Nephron progenitor cell (in vitro differentiated cells): ENCODE measurements at regions not wholly inside any gene's neighbourhood (a gene's known extent, or its start where the extent isn't known, plus 50 kb on each side); places are given as distances from the start of the nearest gene placed in this dataset.

ENCODE experiments used
- DNase-seq: peaks from one replicate; pipeline ENCODE4 v3.0.0; 2021
- H3K27ac Mint-ChIP-seq: 2 replicates; pipeline ENCODE4 v1.8.0; 2021; ENCODE audit warnings: mild to moderate bottlenecking, moderate library complexity, mixed read lengths
- H3K27me3 Mint-ChIP-seq: 2 replicates; pipeline ENCODE4 v1.8.0; 2021; ENCODE audit warnings: mild to moderate bottlenecking, low read depth, mixed read lengths; ENCODE audit not compliant: poor library complexity
- H3K36me3 Mint-ChIP-seq: 2 replicates; pipeline ENCODE4 v1.8.0; 2021; ENCODE audit warnings: low read depth, mixed read lengths
- H3K4me1 Mint-ChIP-seq: 2 replicates; pipeline ENCODE4 v1.8.0; 2021; ENCODE audit warnings: mixed read lengths
- H3K4me3 Mint-ChIP-seq: 2 replicates; pipeline ENCODE4 v1.8.0; 2021; ENCODE audit warnings: mild to moderate bottlenecking, moderate library complexity, mixed read lengths
- H3K9me3 Mint-ChIP-seq: 2 replicates; pipeline ENCODE4 v1.8.0; 2021; ENCODE audit warnings: mild to moderate bottlenecking, moderate library complexity, mixed read lengths
- CTCF ChIP-seq: fragments of 200-600 bp; sonication (generic); IDR thresholded peaks from 2 replicates; pipeline ENCODE4 v1.5.0; 2021; ENCODE audit warnings: antibody characterized with exemption

GRCh38 chr13:34162544-34162933 is 344.6 kb downstream of the RFC3 start:
- TF ChIP-seq CTCF = no peak
- Mint-ChIP-seq H3K27me3 (no peaks in the 10 kb centered on the region), H3K4me3 (no peak overlapping the region), H3K36me3 (peaks cover 12% of the 10 kb centered on the region), H3K27ac (peak overlapping the region; percentile 76), H3K9me3 (peaks cover 8% of the 10 kb centered on the region), H3K4me1 (peaks cover 19% of the 10 kb centered on the region)
- DNase-seq = no peak

GRCh38 chr13:34164582-34164981 is 346.6 kb downstream of the RFC3 start:
- H3K36me3 Mint-ChIP-seq = peaks cover 7% of the 10 kb centered on the region
- TF ChIP-seq CTCF = no peak
- no peak overlapping the region for H3K4me3 Mint-ChIP-seq
- peaks cover 3% of the 10 kb centered on the region for H3K27me3 Mint-ChIP-seq
- H3K27ac Mint-ChIP-seq = no peak overlapping the region
- DNase-seq = no peak
- peaks cover 3% of the 10 kb centered on the region for H3K9me3 Mint-ChIP-seq
- peaks cover 18% of the 10 kb centered on the region for H3K4me1 Mint-ChIP-seq

- no peaks in the 10 kb centered on the region for H3K9me3 Mint-ChIP-seq
- H3K4me1 Mint-ChIP-seq = peaks cover 18% of the 10 kb centered on the region
- H3K27ac Mint-ChIP-seq = no peak overlapping the region
- H3K4me3 Mint-ChIP-seq = no peak overlapping the region
- no peak for DNase-seq
- peaks cover 4% of the 10 kb centered on the region for H3K36me3 Mint-ChIP-seq
- TF ChIP-seq CTCF = no peak
- H3K27me3 Mint-ChIP-seq = peaks cover 3% of the 10 kb centered on the region
Observed at GRCh38 chr13:34165158-34165557, 347.2 kb downstream of the RFC3 start.

- Mint-ChIP-seq H3K27me3 (peaks cover 3% of the 10 kb centered on the region), H3K4me1 (peaks cover 18% of the 10 kb centered on the region), H3K27ac (no peak overlapping the region), H3K4me3 (no peak overlapping the region), H3K36me3 (no peaks in the 10 kb centered on the region), H3K9me3 (no peaks in the 10 kb centered on the region)
- no peak for TF ChIP-seq CTCF
- no peak for DNase-seq
Observed at GRCh38 chr13:34166406-34166805, 348.5 kb downstream of the RFC3 start.

- Mint-ChIP-seq H3K36me3 (no peaks in the 10 kb centered on the region), H3K9me3 (no peaks in the 10 kb centered on the region), H3K27me3 (peaks cover 3% of the 10 kb centered on the region), H3K27ac (no peak overlapping the region), H3K4me3 (no peak overlapping the region), H3K4me1 (peaks cover 10% of the 10 kb centered on the region)
- no peak for DNase-seq
- TF ChIP-seq CTCF = no peak
Observed at GRCh38 chr13:34167347-34167746, 349.4 kb downstream of the RFC3 start.

- no peak for DNase-seq
- H3K27ac Mint-ChIP-seq = no peak overlapping the region
- H3K4me3 Mint-ChIP-seq = no peak overlapping the region
- H3K4me1 Mint-ChIP-seq = peaks cover 14% of the 10 kb centered on the region
- H3K36me3 Mint-ChIP-seq = no peaks in the 10 kb centered on the region
- no peak for TF ChIP-seq CTCF
- peaks cover 3% of the 10 kb centered on the region for H3K27me3 Mint-ChIP-seq
- no peaks in the 10 kb centered on the region for H3K9me3 Mint-ChIP-seq
Observed at GRCh38 chr13:34172048-34172447, 354.1 kb downstream of the RFC3 start.
